Vagina (tissue), 2 donors: ENCODE measurements at regions not wholly inside any gene's neighbourhood (a gene's known extent, or its start where the extent isn't known, plus 50 kb on each side); places are given as distances from the start of the nearest gene placed in this dataset.

Source experiments
- POLR2A ChIP-seq, 2 donors: fragments of 450-650 bp; IDR thresholded peaks; one replicate each; pipeline ENCODE4 v1.6.1; 2017; ENCODE audit warnings: antibody characterized with exemption in 2 of 2, mild to moderate bottlenecking in 2 of 2, moderate library complexity in 2 of 2
- TF ChIP-seq, protein P1 (sequence below), 3 experiments: fragments of 450-650 bp in 2 of 3; fragments of 200-600 bp in 1 of 3; sonication (generic) in 1 of 3; IDR thresholded peaks; one replicate each; pipeline ENCODE4 v1.5.1; 2017 to 2019; ENCODE audit warnings: antibody characterized with exemption in 3 of 3, mild to moderate bottlenecking in 2 of 3, moderate library complexity in 2 of 3

GRCh38 chr6:100202417-100203194, 208.6 kb upstream of the MCHR2 start:
- TF ChIP-seq, protein P1, sequence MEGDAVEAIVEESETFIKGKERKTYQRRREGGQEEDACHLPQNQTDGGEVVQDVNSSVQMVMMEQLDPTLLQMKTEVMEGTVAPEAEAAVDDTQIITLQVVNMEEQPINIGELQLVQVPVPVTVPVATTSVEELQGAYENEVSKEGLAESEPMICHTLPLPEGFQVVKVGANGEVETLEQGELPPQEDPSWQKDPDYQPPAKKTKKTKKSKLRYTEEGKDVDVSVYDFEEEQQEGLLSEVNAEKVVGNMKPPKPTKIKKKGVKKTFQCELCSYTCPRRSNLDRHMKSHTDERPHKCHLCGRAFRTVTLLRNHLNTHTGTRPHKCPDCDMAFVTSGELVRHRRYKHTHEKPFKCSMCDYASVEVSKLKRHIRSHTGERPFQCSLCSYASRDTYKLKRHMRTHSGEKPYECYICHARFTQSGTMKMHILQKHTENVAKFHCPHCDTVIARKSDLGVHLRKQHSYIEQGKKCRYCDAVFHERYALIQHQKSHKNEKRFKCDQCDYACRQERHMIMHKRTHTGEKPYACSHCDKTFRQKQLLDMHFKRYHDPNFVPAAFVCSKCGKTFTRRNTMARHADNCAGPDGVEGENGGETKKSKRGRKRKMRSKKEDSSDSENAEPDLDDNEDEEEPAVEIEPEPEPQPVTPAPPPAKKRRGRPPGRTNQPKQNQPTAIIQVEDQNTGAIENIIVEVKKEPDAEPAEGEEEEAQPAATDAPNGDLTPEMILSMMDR (IDR thresholded peaks at IDR 0.05): no peak
- no peak for TF ChIP-seq POLR2A (IDR thresholded peaks at IDR 0.05)
